OCI-LY7 (cell line): ENCODE measurements at regions not wholly inside any gene's neighbourhood (a gene's known extent, or its start where the extent isn't known, plus 50 kb on each side); places are given as distances from the start of the nearest gene placed in this dataset.

Source experiments
- BruUV-seq: library from RNA; stranded (reverse); fragments of 400-500 nt; replicated peaks from 2 replicates; lab custom pipeline; 2021; lab: Mats Ljungman, UMichigan
- CTCF ChIA-PET: fragments of 300-600 bp; sonication (Branson Sonifier 250); formaldehyde crosslinking; loops from one replicate; lab custom pipeline; 2022; ENCODE audit warnings: antibody characterized with exemption; ENCODE audit not compliant: unreplicated experiment; lab: Charles Lee
- POLR2A ChIA-PET: fragments of 300-600 bp; sonication (Branson Sonifier 250); formaldehyde crosslinking; loops from one replicate; lab custom pipeline; 2022; ENCODE audit warnings: antibody characterized with exemption; lab: Charles Lee
- DNase-seq: peaks from one replicate; pipeline ENCODE4 v3.0.0-alpha.2; 2015; ENCODE audit warnings: low spot score
- H2AFZ ChIP-seq: fragments of 200-600 bp; sonication (generic), shearing (Covaris generic); 2 replicates; pipeline ENCODE4 v1.6.1; 2014; ENCODE audit warnings: mild to moderate bottlenecking, antibody characterized with exemption, low read length, moderate library complexity
- H3K27ac ChIP-seq: fragments of 200-600 bp; sonication (generic); 2 replicates; pipeline ENCODE4 v1.5.1; 2014; ENCODE audit warnings: mixed run types, low read depth, mild to moderate bottlenecking, moderate library complexity, low read length, inconsistent platforms; ENCODE audit not compliant: poor library complexity, severe bottlenecking
- H3K36me3 ChIP-seq: fragments of 200-600 bp; sonication (generic); 2 replicates; pipeline ENCODE4 v1.6.1; 2014; ENCODE audit warnings: mild to moderate bottlenecking, antibody characterized with exemption, low read length, moderate library complexity, mixed read lengths; ENCODE audit not compliant: insufficient read depth
- H3K4me1 ChIP-seq: fragments of 200-600 bp; sonication (generic); 2 replicates; pipeline ENCODE4 v1.5.1; 2014; ENCODE audit warnings: mild to moderate bottlenecking, low read length; ENCODE audit not compliant: insufficient read depth, poor library complexity, severe bottlenecking
- H3K4me2 ChIP-seq: fragments of 200-600 bp; sonication (generic); 2 replicates; pipeline ENCODE4 v1.6.1; 2014; ENCODE audit warnings: mild to moderate bottlenecking, low read length
- H3K4me3 ChIP-seq: fragments of 200-600 bp; sonication (generic); 2 replicates; pipeline ENCODE4 v1.5.1; 2014; ENCODE audit warnings: mild to moderate bottlenecking, low read depth, low read length; ENCODE audit not compliant: poor library complexity, severe bottlenecking
- H3K79me2 ChIP-seq: fragments of 200-600 bp; sonication (generic); 2 replicates; pipeline ENCODE4 v1.6.1; 2016; ENCODE audit warnings: low read depth, mild to moderate bottlenecking, low read length, moderate library complexity, mixed read lengths; ENCODE audit not compliant: insufficient read depth
- H3K9me2 ChIP-seq: fragments of 200-600 bp; sonication (generic); 2 replicates; pipeline ENCODE4 v1.6.1; 2016; ENCODE audit warnings: mild to moderate bottlenecking, low read length, mixed read lengths; ENCODE audit not compliant: insufficient read depth
- H3K9me3 ChIP-seq: fragments of 200-600 bp; sonication (generic); 2 replicates; pipeline ENCODE4 v1.6.1; 2014; ENCODE audit warnings: mild to moderate bottlenecking, mixed run types, low read length, mixed read lengths
- H4K20me1 ChIP-seq: fragments of 200-600 bp; sonication (generic); 2 replicates; pipeline ENCODE4 v1.6.1; 2014; ENCODE audit warnings: mild to moderate bottlenecking, antibody characterized with exemption, low read length, moderate library complexity, mixed read lengths; ENCODE audit not compliant: insufficient read depth
- EZH2phosphoT487 ChIP-seq: fragments of 200-600 bp; sonication (generic); IDR thresholded peaks from 2 replicates; pipeline ENCODE4 v1.6.1; 2018; ENCODE audit warnings: low read depth, borderline replicate concordance, mild to moderate bottlenecking, mixed run types, antibody characterized with exemption, low read length, moderate library complexity, mixed read lengths
- intact Hi-C: fragments of 100-400 bp; cut with micrococcal nuclease; formaldehyde crosslinking; loops from one replicate; pipeline ENCODE4 v1.10.0; 2022; ENCODE audit not compliant: unreplicated experiment
- TF ChIP-seq, protein P1 (sequence below): fragments of 200-600 bp; sonication (generic); conservative IDR thresholded peaks from 2 replicates; pipeline ENCODE4 v1.5.1; 2014; ENCODE audit warnings: mild to moderate bottlenecking, antibody characterized with exemption, low read length, moderate library complexity, mixed read lengths

DNA sequence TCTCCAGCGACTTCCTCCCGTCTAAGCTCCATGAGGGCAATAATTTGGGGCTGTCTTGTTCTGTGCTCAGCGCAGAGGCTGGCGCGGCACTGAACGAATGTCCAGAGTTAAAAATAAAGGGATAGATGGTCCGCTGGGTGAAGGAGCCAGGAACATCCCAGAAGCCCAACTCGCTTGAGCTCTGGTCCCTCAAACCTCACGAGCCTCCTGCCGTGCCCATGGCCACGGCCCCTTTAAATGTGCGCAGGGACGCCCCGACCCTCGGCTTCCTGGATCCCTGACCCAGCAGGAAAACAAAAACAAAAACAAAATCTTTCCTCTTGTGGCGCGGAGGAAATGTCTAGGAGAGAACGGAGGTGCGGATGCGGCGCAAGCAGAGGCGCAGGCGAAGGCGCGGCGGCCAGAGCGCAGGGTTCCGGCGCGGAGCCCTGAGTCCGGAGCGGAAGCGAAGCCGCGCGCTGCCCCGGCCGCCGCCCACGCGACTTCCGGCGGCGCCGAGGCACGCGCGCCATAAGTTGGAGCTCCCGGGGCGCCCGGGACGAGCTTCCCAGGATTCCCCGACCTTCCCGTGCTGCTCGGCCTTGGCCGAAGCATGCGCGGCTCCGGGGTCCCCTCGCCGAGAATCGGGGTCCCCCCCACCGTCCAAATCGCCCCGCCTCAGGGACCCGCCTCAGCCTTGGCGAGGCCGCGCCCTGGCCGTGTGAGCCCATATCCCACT, 52.9 kb upstream of the WNT7A start:
- no peak overlapping the region for H3K4me3 ChIP-seq
- POLR2A ChIA-PET = no interaction called here
- no peaks in the 10 kb centered on the region for H4K20me1 ChIP-seq
- H2AFZ ChIP-seq = no peak overlapping the region
- H3K9me2 ChIP-seq = no peaks in the 10 kb centered on the region
- no peak for TF ChIP-seq EZH2phosphoT487
- TF ChIP-seq, protein P1, sequence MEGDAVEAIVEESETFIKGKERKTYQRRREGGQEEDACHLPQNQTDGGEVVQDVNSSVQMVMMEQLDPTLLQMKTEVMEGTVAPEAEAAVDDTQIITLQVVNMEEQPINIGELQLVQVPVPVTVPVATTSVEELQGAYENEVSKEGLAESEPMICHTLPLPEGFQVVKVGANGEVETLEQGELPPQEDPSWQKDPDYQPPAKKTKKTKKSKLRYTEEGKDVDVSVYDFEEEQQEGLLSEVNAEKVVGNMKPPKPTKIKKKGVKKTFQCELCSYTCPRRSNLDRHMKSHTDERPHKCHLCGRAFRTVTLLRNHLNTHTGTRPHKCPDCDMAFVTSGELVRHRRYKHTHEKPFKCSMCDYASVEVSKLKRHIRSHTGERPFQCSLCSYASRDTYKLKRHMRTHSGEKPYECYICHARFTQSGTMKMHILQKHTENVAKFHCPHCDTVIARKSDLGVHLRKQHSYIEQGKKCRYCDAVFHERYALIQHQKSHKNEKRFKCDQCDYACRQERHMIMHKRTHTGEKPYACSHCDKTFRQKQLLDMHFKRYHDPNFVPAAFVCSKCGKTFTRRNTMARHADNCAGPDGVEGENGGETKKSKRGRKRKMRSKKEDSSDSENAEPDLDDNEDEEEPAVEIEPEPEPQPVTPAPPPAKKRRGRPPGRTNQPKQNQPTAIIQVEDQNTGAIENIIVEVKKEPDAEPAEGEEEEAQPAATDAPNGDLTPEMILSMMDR = no peak
- no peaks in the 10 kb centered on the region for H3K9me3 ChIP-seq
- H3K4me1 ChIP-seq = no peaks in the 10 kb centered on the region
- no peak for DNase-seq
- BruUV-seq = no TSS peak
- CTCF ChIA-PET = no interaction called here
- H3K4me2 ChIP-seq = no peak overlapping the region
- no peak overlapping the region for H3K27ac ChIP-seq
- no peaks in the 10 kb centered on the region for H3K79me2 ChIP-seq
- no peaks in the 10 kb centered on the region for H3K36me3 ChIP-seq
- intact Hi-C loops = no loop called here

DNA sequence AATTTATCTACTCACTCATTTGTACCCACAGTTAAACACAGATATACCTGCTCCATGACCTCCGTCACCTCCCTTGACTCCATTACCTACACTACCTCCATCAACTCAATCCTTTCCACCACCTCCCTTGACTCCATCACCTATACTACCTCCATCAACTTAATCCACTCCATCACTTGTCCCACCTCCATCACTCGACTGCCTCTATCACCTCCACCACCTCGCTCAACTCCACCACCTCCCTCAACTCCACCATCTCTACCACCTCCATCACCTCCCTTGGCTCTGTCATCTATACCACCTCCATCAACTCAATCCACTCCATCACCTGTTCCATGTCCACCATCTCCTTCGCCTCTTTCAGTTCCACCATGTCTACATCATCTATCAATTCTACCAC, 51.3 kb upstream of the WNT7A start:
- Histone ChIP-seq H3K79me2 (no peaks in the 10 kb centered on the region), H3K36me3 (no peaks in the 10 kb centered on the region), H3K9me2 (no peaks in the 10 kb centered on the region), H3K4me3 (no peak overlapping the region), H3K4me2 (no peak overlapping the region), H3K27ac (no peak overlapping the region), H3K9me3 (no peaks in the 10 kb centered on the region), H2AFZ (no peak overlapping the region), H4K20me1 (no peaks in the 10 kb centered on the region), H3K4me1 (no peaks in the 10 kb centered on the region)
- no TSS peak for BruUV-seq
- ChIA-PET POLR2A (no interaction called here), CTCF (no interaction called here)
- TF ChIP-seq, protein P1 = no peak
- no peak for TF ChIP-seq EZH2phosphoT487
- DNase-seq = no peak
- intact Hi-C loops = no loop called here
